Esophagus muscularis mucosa (tissue), 4 donors: ENCODE measurements at regions not wholly inside any gene's neighbourhood (a gene's known extent, or its start where the extent isn't known, plus 50 kb on each side); places are given as distances from the start of the nearest gene placed in this dataset.

Experiments
- DNase-seq: peaks from one replicate; pipeline ENCODE4 v3.0.0-alpha.2; 2017; ENCODE audit errors: extremely low spot score
- H3K27ac ChIP-seq, 4 donors: fragments of 200-600 bp; sonication (generic); replicated peaks in 1 of 4; 1 replicate in 3 of 4; 2 replicates in 1 of 4; pipeline ENCODE4 v1.5.1; 2016 to 2019; ENCODE audit warnings: mild to moderate bottlenecking in 1 of 4
- H3K27me3 ChIP-seq, 4 donors: fragments of 200-600 bp; sonication (generic); one replicate each; pipeline versions ENCODE4 v1.5.1 to v1.6.0; 2016 to 2019
- H3K36me3 ChIP-seq, 4 donors: fragments of 200-600 bp; sonication (generic); one replicate each; pipeline ENCODE4 v1.5.1; 2016 to 2019
- H3K4me1 ChIP-seq, 4 donors: fragments of 200-600 bp; sonication (generic); one replicate each; pipeline ENCODE4 v1.5.1; 2016 to 2019
- H3K4me3 ChIP-seq, 4 donors: fragments of 200-600 bp; sonication (generic); 1 replicate in 2 of 4; 2 replicates in 2 of 4; pipeline ENCODE4 v1.5.1; 2016 to 2019; ENCODE audit warnings: mild to moderate bottlenecking in 4 of 4, moderate library complexity in 1 of 4
- H3K9me3 ChIP-seq, 4 donors: fragments of 200-600 bp; sonication (generic); 1 replicate in 3 of 4; 2 replicates in 1 of 4; pipeline ENCODE4 v1.5.1; 2016 to 2019
- EP300 ChIP-seq: sonication (generic); formaldehyde crosslinking; IDR thresholded peaks from one replicate; pipeline ENCODE4 v1.6.1; 2017; ENCODE audit warnings: antibody characterized with exemption
- POLR2A ChIP-seq: fragments of 450-650 bp; IDR thresholded peaks from one replicate; pipeline ENCODE4 v1.6.1; 2017; ENCODE audit warnings: antibody characterized with exemption, moderate library complexity, mild to moderate bottlenecking, low read depth
- POLR2AphosphoS5 ChIP-seq, 2 donors: sonication (generic); formaldehyde crosslinking; IDR thresholded peaks; one replicate each; pipeline ENCODE4 v1.6.1; 2017; ENCODE audit warnings: antibody characterized with exemption in 2 of 2
- WGBS: methylation state at CpG from one replicate; pipeline ENCODE4 v1.1.5; 2018; 5-methylcytosine and 5-hydroxymethylcytosine counted together
- intact Hi-C: fragments of 100-400 bp; cut with DNase I; formaldehyde crosslinking; loops from one replicate; pipeline ENCODE4 v1.15.1; 2023
- TF ChIP-seq, protein P1 (sequence below), 3 experiments: fragments of 200-600 bp in 2 of 3; fragments of 450-650 bp in 1 of 3; sonication (generic) in 2 of 3; IDR thresholded peaks; one replicate each; pipeline ENCODE4 v1.5.1; 2017 to 2019; ENCODE audit warnings: antibody characterized with exemption in 3 of 3, mild to moderate bottlenecking in 2 of 3, moderate library complexity in 1 of 3

DNA sequence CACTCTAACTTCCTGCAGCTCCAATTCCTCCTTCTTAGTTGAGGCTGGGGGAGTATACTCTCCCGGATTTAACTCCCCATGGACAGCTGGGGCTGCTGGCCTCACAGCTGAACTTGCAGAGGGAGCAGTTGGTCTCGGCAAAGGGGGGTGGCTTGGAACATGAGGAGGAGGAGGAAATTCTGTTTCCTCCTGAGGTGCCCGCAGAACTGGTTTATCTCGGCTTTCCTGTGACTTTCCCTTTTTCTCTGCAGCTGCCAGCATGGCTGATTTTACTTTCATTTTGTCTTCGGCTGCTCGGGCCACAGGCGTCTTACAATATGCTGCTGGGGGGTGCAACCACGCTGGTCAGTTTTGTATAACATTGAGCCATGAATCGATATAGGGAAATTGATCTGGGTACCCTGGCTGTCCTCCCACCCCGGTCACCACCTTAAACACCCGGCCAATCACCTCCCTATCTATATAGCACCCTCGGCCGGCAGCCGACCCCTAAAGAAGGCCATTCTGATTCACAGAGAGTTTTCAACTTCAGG, 1317.6 kb downstream of the TMEM121 start:
- H3K36me3 ChIP-seq, result no peaks in the 10 kb centered on the region
- peaks cover 0 to 3% (median 0%) of the 10 kb centered on the region in 4 donors for H3K4me1 ChIP-seq
- H3K27ac ChIP-seq, result peak overlapping the region; percentile 57 to 70 (median 64)
- DNase-seq, result no peak
- TF ChIP-seq POLR2AphosphoS5 (IDR thresholded peaks at IDR 0.05) (no peak), POLR2A (no peak), EP300 (no peak)
- TF ChIP-seq, protein P1, sequence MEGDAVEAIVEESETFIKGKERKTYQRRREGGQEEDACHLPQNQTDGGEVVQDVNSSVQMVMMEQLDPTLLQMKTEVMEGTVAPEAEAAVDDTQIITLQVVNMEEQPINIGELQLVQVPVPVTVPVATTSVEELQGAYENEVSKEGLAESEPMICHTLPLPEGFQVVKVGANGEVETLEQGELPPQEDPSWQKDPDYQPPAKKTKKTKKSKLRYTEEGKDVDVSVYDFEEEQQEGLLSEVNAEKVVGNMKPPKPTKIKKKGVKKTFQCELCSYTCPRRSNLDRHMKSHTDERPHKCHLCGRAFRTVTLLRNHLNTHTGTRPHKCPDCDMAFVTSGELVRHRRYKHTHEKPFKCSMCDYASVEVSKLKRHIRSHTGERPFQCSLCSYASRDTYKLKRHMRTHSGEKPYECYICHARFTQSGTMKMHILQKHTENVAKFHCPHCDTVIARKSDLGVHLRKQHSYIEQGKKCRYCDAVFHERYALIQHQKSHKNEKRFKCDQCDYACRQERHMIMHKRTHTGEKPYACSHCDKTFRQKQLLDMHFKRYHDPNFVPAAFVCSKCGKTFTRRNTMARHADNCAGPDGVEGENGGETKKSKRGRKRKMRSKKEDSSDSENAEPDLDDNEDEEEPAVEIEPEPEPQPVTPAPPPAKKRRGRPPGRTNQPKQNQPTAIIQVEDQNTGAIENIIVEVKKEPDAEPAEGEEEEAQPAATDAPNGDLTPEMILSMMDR (IDR thresholded peaks at IDR 0.05), result no peak
- intact Hi-C loops, result no loop called here
- no peaks in the 10 kb centered on the region for H3K9me3 ChIP-seq
- H3K4me3 ChIP-seq, result peak overlapping the region; percentile 38 to 51 (median 44)
- 83% methylated on average over 14 of the region's 14 CpGs for WGBS
- peaks cover 0 to 36% (median 0%) of the 10 kb centered on the region in 4 donors for H3K27me3 ChIP-seq

DNA sequence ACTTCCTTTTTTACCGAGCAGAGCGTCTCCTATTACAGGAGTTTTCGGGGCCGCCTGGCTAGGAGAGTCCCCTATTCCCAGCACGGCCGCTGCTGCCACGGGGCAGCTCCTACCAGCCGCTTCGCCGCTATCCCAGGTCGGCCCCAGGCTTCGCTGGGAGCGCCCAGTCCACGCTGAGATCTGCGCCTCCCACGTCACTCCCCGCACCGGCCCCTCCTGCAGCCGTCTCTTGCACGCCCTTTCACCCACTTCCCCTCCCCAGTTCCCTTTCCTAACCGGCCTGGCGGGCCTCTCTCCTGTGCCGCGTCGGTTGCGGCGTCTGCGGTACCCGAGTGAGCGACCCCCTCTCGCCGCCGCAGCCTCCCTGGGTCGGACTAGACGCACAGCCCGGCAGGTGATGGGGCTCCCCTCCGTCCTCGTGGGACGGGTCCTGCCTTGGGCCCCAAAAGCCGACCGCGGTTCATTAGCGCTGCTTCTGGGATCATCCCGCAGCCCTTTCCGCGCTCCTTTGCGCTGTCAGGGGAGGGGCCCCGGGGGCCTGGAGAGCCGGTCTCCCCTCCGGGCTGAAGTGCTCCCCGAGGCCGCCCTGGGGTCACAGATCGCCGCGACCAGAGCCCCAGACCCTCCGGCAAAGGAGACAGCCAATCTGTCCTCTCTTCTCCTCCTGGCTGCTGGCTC, 1318.4 kb downstream of the TMEM121 start:
- peak overlapping the region; percentile 57 to 70 (median 64) for H3K27ac ChIP-seq
- H3K4me3 ChIP-seq, result peak overlapping the region; percentile 38 to 51 (median 44)
- TF ChIP-seq EP300 (no peak), POLR2AphosphoS5 (IDR thresholded peaks at IDR 0.05) (peak in 1 of 2 donors; percentile 43)
- intact Hi-C loops, result no loop called here
- WGBS, result 44% methylated on average over 36 of the region's 56 CpGs
- peaks cover 0 to 3% (median 0%) of the 10 kb centered on the region in 4 donors for H3K4me1 ChIP-seq
- H3K9me3 ChIP-seq, result no peaks in the 10 kb centered on the region
- H3K27me3 ChIP-seq, result peaks cover 0 to 40% (median 0%) of the 10 kb centered on the region in 4 donors
- no peak for DNase-seq
- H3K36me3 ChIP-seq, result no peaks in the 10 kb centered on the region

DNA sequence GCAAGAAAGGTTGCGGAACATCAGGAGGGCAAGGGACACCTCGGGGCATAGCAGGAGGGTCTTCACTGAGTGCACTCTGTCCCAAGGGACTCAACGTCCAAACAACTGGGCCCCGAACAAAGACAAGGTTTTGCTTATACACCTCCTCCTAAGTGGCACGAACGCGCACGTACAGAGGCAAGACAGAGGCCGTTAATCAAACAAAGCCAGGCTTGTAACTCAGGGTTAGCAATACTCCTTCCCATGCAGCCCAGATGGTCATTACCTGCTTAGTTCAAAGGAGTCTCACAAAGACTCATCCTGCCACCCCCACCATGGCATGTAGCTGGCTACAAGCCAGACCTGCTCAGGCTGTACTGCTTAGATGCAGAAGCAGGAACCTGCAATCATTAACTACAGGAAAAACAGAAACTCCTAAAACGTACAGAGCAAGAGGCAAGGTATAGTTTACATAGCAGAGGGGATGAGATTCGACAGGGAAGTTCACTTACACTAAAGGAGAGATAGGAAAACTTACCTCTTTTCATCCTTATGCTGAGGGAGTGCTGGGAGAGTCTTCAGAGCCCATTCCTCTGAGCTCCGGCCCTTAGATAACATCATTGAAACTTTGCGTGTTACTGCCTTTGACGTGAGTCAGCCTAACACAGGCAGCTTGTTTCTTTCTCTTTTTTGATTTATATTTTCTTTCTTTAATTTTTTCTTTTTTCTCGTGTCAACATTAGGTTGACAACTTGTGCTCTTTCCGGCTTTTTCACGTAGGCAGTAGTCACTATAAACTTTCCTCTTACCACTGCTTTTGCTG, 1319.1 kb downstream of the TMEM121 start:
- H3K9me3 ChIP-seq, result no peaks in the 10 kb centered on the region
- intact Hi-C loops, result no loop called here
- peaks cover 0 to 44% (median 0%) of the 10 kb centered on the region in 4 donors for H3K27me3 ChIP-seq
- no peak for DNase-seq
- H3K4me3 ChIP-seq, result peak overlapping the region; percentile 38 to 51 (median 44)
- H3K27ac ChIP-seq, result peak overlapping the region; percentile 57 to 70 (median 64)
- TF ChIP-seq POLR2A (no peak), POLR2AphosphoS5 (IDR thresholded peaks at IDR 0.05) (no peak), EP300 (no peak)
- TF ChIP-seq, protein P1 (IDR thresholded peaks at IDR 0.05), result no peak
- WGBS, result 64% methylated on average over 16 of the region's 17 CpGs
- no peaks in the 10 kb centered on the region for H3K36me3 ChIP-seq
- peaks cover 0 to 3% (median 0%) of the 10 kb centered on the region in 4 donors for H3K4me1 ChIP-seq

DNA sequence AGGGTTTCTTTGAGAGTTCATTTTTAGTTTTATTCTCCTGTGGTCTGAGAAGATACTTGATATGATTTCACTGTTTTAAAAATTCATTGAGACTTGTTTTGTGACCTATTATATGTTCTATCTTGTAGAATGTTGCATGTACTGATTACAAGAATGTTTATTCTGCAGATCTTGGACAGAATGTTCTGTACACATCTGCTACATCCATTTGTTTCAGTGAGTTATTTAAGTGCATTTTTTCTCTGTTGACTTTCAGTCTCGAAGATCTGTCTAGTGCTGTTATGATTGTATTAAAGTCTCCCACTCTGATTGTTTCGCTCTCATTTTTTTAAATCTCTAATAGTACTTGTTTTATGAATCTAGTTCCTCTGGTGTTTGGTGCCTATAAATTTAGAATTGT, 1319.8 kb downstream of the TMEM121 start:
- no peak for DNase-seq
- Histone ChIP-seq H3K36me3 (no peaks in the 10 kb centered on the region), H3K27ac (peak overlapping the region in 2 of 4 donors; percentile 62 to 66), H3K4me1 (peaks cover 0 to 3% (median 0%) of the 10 kb centered on the region in 4 donors), H3K9me3 (no peaks in the 10 kb centered on the region), H3K27me3 (peaks cover 0 to 50% (median 0%) of the 10 kb centered on the region in 4 donors), H3K4me3 (no peak overlapping the region)
- TF ChIP-seq POLR2A (no peak), POLR2AphosphoS5 (IDR thresholded peaks at IDR 0.05) (no peak), EP300 (no peak)
- TF ChIP-seq, protein P1 (IDR thresholded peaks at IDR 0.05), result no peak
- intact Hi-C loops, result no loop called here
- WGBS, result 57% methylated on average over 2 of the region's 2 CpGs
